HG02938 (cell line): ENCODE measurements at regions not wholly inside any gene's neighbourhood (a gene's known extent, or its start where the extent isn't known, plus 50 kb on each side); places are given as distances from the start of the nearest gene placed in this dataset.
"Not testable (repeated sequence)": the region's sequence is repeated elsewhere in the genome, so short reads cannot be mapped to it uniquely, and the experiment has no call there.

Source experiments
- ATAC-seq: cut with Tn5 transposase; IDR thresholded peaks from one replicate; pipeline ENCODE4 v1.9.1; 2021; ENCODE audit warnings: mild to moderate bottlenecking, moderate library complexity; ENCODE audit not compliant: unreplicated experiment

- no peak for ATAC-seq
These were observed 531.0 kb downstream of the SMARCA1 start for GRCh38 chrX:128992107-128992971.

- ATAC-seq: peak; percentile 61
These were observed 547.5 kb downstream of the SMARCA1 start for GRCh38 chrX:128975745-128976144.

- ATAC-seq: no peak
These were observed 550.3 kb downstream of the SMARCA1 start for GRCh38 chrX:128973033-128973432.

- no peak for ATAC-seq
These were observed 562.0 kb downstream of the SMARCA1 start for GRCh38 chrX:128961290-128961689.

- not testable (repeated sequence) for ATAC-seq
These were observed 568.6 kb downstream of the SMARCA1 start for GRCh38 chrX:128954697-128955096.

- ATAC-seq: no peak
These were observed 592.2 kb downstream of the SMARCA1 start for GRCh38 chrX:128931071-128931470.

- ATAC-seq: no peak
These were observed 593.8 kb downstream of the SMARCA1 start for GRCh38 chrX:128929271-128930057.

GRCh38 chrX:128928636-128929035, 594.7 kb downstream of the SMARCA1 start:
- no peak for ATAC-seq

GRCh38 chrX:128927363-128927762, 595.9 kb downstream of the SMARCA1 start:
- no peak for ATAC-seq

GRCh38 chrX:128906753-128907152, 616.5 kb downstream of the SMARCA1 start:
- no peak for ATAC-seq

GRCh38 chrX:128901018-128901417, 622.3 kb downstream of the SMARCA1 start:
- ATAC-seq: no peak

GRCh38 chrX:128897621-128898020, 625.7 kb downstream of the SMARCA1 start:
- no peak for ATAC-seq

GRCh38 chrX:128891554-128891953, 631.7 kb downstream of the SMARCA1 start:
- ATAC-seq: no peak

GRCh38 chrX:128884430-128884829, 638.9 kb downstream of the SMARCA1 start:
- ATAC-seq: no peak

GRCh38 chrX:128883650-128884049, 639.6 kb downstream of the SMARCA1 start:
- ATAC-seq: no peak

GRCh38 chrX:128870361-128870760, 652.9 kb downstream of the SMARCA1 start:
- no peak for ATAC-seq

- no peak for ATAC-seq
These were observed 660.7 kb downstream of the SMARCA1 start for GRCh38 chrX:128862557-128862956.

- no peak for ATAC-seq
These were observed 674.9 kb downstream of the SMARCA1 start for GRCh38 chrX:128848374-128848773.

- no peak for ATAC-seq
These were observed 676.9 kb downstream of the SMARCA1 start for GRCh38 chrX:128846385-128846784.

- ATAC-seq: no peak
These were observed 704.6 kb downstream of the SMARCA1 start for GRCh38 chrX:128818690-128819089.

GRCh38 chrX:128816919-128817318, 706.4 kb downstream of the SMARCA1 start:
- ATAC-seq: no peak

- ATAC-seq: no peak
These were observed 715.9 kb downstream of the SMARCA1 start for GRCh38 chrX:128807367-128807766.
